ENCODE measurements at regions not wholly inside any gene's neighbourhood (a gene's known extent, or its start where the extent isn't known, plus 50 kb on each side); places are given as distances from the start of the nearest gene placed in this dataset.

DNA sequence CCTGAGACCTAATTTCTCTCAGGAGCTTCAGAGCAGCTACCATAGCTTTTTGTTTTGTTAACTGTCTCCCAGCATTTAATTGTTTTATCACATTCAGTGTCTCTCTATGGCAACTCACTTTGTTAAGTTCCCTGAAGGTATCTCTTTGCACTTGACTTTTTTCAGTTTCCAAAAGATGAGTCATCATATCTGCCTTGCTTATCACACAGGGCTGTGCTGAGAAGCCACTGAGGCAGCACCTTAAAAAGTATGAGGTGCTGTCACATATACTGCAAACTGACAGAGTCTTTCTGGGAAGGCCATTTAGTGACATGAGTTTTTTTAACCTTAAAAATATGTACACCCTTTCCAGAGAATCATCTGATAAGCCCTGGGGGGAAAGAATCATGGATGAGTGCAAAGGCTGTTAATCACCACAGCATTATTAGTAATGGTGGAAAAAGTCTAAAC is 56.8 kb downstream of the PPP1R3C start:
- H3K27ac ChIP-seq (ENCODE audit: low read depth, low read length) = no peak overlapping the region
- H3K27me3 ChIP-seq (ENCODE audit: control insufficient read depth in 3 of 3, insufficient read depth in 3 of 3, low read length in 3 of 3) = no peaks in the 10 kb centered on the region
- H3K4me1 ChIP-seq (ENCODE audit: control insufficient read depth in 3 of 3, insufficient read depth in 3 of 3, low read length in 3 of 3) = peaks cover 9 to 25% (median 12%) of the 10 kb centered on the region in 3 donors
- H3K4me3 ChIP-seq (ENCODE audit: low read length in 3 of 3) = no peak overlapping the region
- H3K9ac ChIP-seq (ENCODE audit: low read depth in 1 of 3, low read length in 3 of 3) = no peak overlapping the region
- no peaks in the 10 kb centered on the region for H3K9me3 ChIP-seq (ENCODE audit: control insufficient read depth in 3 of 3, low read length in 3 of 3)
- H3K36me3 ChIP-seq (ENCODE audit: control insufficient read depth in 3 of 3, insufficient read depth in 3 of 3, low read length in 3 of 3) = no peaks in the 10 kb centered on the region

GRCh38 chr10:91575044-91575610 is 57.7 kb downstream of the PPP1R3C start:
- H3K27ac ChIP-seq (ENCODE audit: low read depth, low read length) = no peak overlapping the region
- peaks cover 9 to 25% (median 12%) of the 10 kb centered on the region in 3 donors for H3K4me1 ChIP-seq (ENCODE audit: control insufficient read depth in 3 of 3, insufficient read depth in 3 of 3, low read length in 3 of 3)
- H3K9ac ChIP-seq (ENCODE audit: low read depth in 1 of 3, low read length in 3 of 3) = no peak overlapping the region

GRCh38 chr10:91574236-91574635 is 58.6 kb downstream of the PPP1R3C start:
- Histone ChIP-seq H3K27me3 (ENCODE audit: control insufficient read depth in 3 of 3, insufficient read depth in 3 of 3, low read length in 3 of 3) (no peaks in the 10 kb centered on the region), H3K4me3 (ENCODE audit: low read length in 3 of 3) (no peak overlapping the region), H3K36me3 (ENCODE audit: control insufficient read depth in 3 of 3, insufficient read depth in 3 of 3, low read length in 3 of 3) (no peaks in the 10 kb centered on the region), H3K9ac (ENCODE audit: low read depth in 1 of 3, low read length in 3 of 3) (no peak overlapping the region), H3K9me3 (ENCODE audit: control insufficient read depth in 3 of 3, low read length in 3 of 3) (no peaks in the 10 kb centered on the region), H3K27ac (ENCODE audit: low read depth, low read length) (no peak overlapping the region), H3K4me1 (ENCODE audit: control insufficient read depth in 3 of 3, insufficient read depth in 3 of 3, low read length in 3 of 3) (peaks cover 9 to 25% (median 12%) of the 10 kb centered on the region in 3 donors)

More at GRCh38 chr10:91575044-91575610, 57.7 kb downstream of the PPP1R3C start:
- Histone ChIP-seq H3K36me3 (ENCODE audit: control insufficient read depth in 3 of 3, insufficient read depth in 3 of 3, low read length in 3 of 3) (no peaks in the 10 kb centered on the region), H3K4me3 (ENCODE audit: low read length in 3 of 3) (no peak overlapping the region), H3K27me3 (ENCODE audit: control insufficient read depth in 3 of 3, insufficient read depth in 3 of 3, low read length in 3 of 3) (no peaks in the 10 kb centered on the region), H3K9me3 (ENCODE audit: control insufficient read depth in 3 of 3, low read length in 3 of 3) (no peaks in the 10 kb centered on the region)

GRCh38 chr10:91573320-91573719 is 59.6 kb downstream of the PPP1R3C start:
- H3K4me3 ChIP-seq (ENCODE audit: low read length in 3 of 3) = no peak overlapping the region
- no peaks in the 10 kb centered on the region for H3K27me3 ChIP-seq (ENCODE audit: control insufficient read depth in 3 of 3, insufficient read depth in 3 of 3, low read length in 3 of 3)
- no peaks in the 10 kb centered on the region for H3K36me3 ChIP-seq (ENCODE audit: control insufficient read depth in 3 of 3, insufficient read depth in 3 of 3, low read length in 3 of 3)
- no peak overlapping the region for H3K27ac ChIP-seq (ENCODE audit: low read depth, low read length)
- H3K9ac ChIP-seq (ENCODE audit: low read depth in 1 of 3, low read length in 3 of 3) = no peak overlapping the region
- no peaks in the 10 kb centered on the region for H3K9me3 ChIP-seq (ENCODE audit: control insufficient read depth in 3 of 3, low read length in 3 of 3)
- peaks cover 9 to 25% (median 12%) of the 10 kb centered on the region in 3 donors for H3K4me1 ChIP-seq (ENCODE audit: control insufficient read depth in 3 of 3, insufficient read depth in 3 of 3, low read length in 3 of 3)

- no peaks in the 10 kb centered on the region for H3K36me3 ChIP-seq (ENCODE audit: control insufficient read depth in 3 of 3, insufficient read depth in 3 of 3, low read length in 3 of 3)
- H3K27me3 ChIP-seq (ENCODE audit: control insufficient read depth in 3 of 3, insufficient read depth in 3 of 3, low read length in 3 of 3) = no peaks in the 10 kb centered on the region
- H3K4me3 ChIP-seq (ENCODE audit: low read length in 3 of 3) = no peak overlapping the region
- H3K27ac ChIP-seq (ENCODE audit: low read depth, low read length) = no peak overlapping the region
- no peaks in the 10 kb centered on the region for H3K9me3 ChIP-seq (ENCODE audit: control insufficient read depth in 3 of 3, low read length in 3 of 3)
- H3K9ac ChIP-seq (ENCODE audit: low read depth in 1 of 3, low read length in 3 of 3) = no peak overlapping the region
- H3K4me1 ChIP-seq (ENCODE audit: control insufficient read depth in 3 of 3, insufficient read depth in 3 of 3, low read length in 3 of 3) = peaks cover 9 to 16% (median 12%) of the 10 kb centered on the region in 3 donors
These were observed 61.2 kb downstream of the PPP1R3C start for GRCh38 chr10:91571671-91572070.

DNA sequence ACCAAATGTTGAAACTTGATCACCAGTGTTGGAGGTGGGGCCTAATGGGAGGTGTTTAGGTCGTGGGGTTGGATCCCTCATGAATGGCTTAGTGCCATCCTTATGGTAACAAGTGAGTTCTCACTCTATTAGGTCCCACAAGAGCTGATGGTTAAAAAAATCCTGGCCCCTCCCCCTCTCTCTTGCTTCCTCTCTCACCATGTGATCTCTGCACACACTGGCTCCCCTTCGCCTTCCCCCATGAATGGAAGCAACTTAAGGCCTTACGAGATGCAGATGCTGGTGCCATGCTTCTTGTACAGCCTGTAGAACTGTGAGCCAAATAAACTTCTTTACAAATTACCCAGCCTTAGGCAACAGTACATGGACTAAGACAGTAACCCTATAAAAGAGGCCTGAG is 62.7 kb downstream of the PPP1R3C start:
- Histone ChIP-seq H3K36me3 (ENCODE audit: control insufficient read depth in 3 of 3, insufficient read depth in 3 of 3, low read length in 3 of 3) (no peaks in the 10 kb centered on the region), H3K9me3 (ENCODE audit: control insufficient read depth in 3 of 3, low read length in 3 of 3) (no peaks in the 10 kb centered on the region), H3K4me3 (ENCODE audit: low read length in 3 of 3) (no peak overlapping the region), H3K27ac (ENCODE audit: low read depth, low read length) (no peak overlapping the region), H3K27me3 (ENCODE audit: control insufficient read depth in 3 of 3, insufficient read depth in 3 of 3, low read length in 3 of 3) (no peaks in the 10 kb centered on the region), H3K9ac (ENCODE audit: low read depth in 1 of 3, low read length in 3 of 3) (no peak overlapping the region), H3K4me1 (ENCODE audit: control insufficient read depth in 3 of 3, insufficient read depth in 3 of 3, low read length in 3 of 3) (peaks cover 3 to 12% (median 7%) of the 10 kb centered on the region in 3 donors)

GRCh38 chr10:91569522-91569921 is 63.3 kb downstream of the PPP1R3C start:
- no peaks in the 10 kb centered on the region for H3K9me3 ChIP-seq (ENCODE audit: control insufficient read depth in 3 of 3, low read length in 3 of 3)
- H3K36me3 ChIP-seq (ENCODE audit: control insufficient read depth in 3 of 3, insufficient read depth in 3 of 3, low read length in 3 of 3) = no peaks in the 10 kb centered on the region
- H3K4me1 ChIP-seq (ENCODE audit: control insufficient read depth in 3 of 3, insufficient read depth in 3 of 3, low read length in 3 of 3) = peaks cover 7 to 12% (median 10%) of the 10 kb centered on the region in 3 donors
- H3K27me3 ChIP-seq (ENCODE audit: control insufficient read depth in 3 of 3, insufficient read depth in 3 of 3, low read length in 3 of 3) = no peaks in the 10 kb centered on the region
- no peak overlapping the region for H3K27ac ChIP-seq (ENCODE audit: low read depth, low read length)
- no peak overlapping the region for H3K4me3 ChIP-seq (ENCODE audit: low read length in 3 of 3)
- no peak overlapping the region for H3K9ac ChIP-seq (ENCODE audit: low read depth in 1 of 3, low read length in 3 of 3)

GRCh38 chr10:91567815-91568214 is 65.1 kb downstream of the PPP1R3C start:
- Histone ChIP-seq H3K4me3 (ENCODE audit: low read length in 3 of 3) (no peak overlapping the region), H3K9ac (ENCODE audit: low read depth in 1 of 3, low read length in 3 of 3) (no peak overlapping the region), H3K27me3 (ENCODE audit: control insufficient read depth in 3 of 3, insufficient read depth in 3 of 3, low read length in 3 of 3) (no peaks in the 10 kb centered on the region), H3K27ac (ENCODE audit: low read depth, low read length) (no peak overlapping the region), H3K4me1 (ENCODE audit: control insufficient read depth in 3 of 3, insufficient read depth in 3 of 3, low read length in 3 of 3) (peaks cover 20 to 29% (median 24%) of the 10 kb centered on the region in 3 donors), H3K9me3 (ENCODE audit: control insufficient read depth in 3 of 3, low read length in 3 of 3) (no peaks in the 10 kb centered on the region), H3K36me3 (ENCODE audit: control insufficient read depth in 3 of 3, insufficient read depth in 3 of 3, low read length in 3 of 3) (no peaks in the 10 kb centered on the region)

GRCh38 chr10:91566115-91566514 is 66.8 kb downstream of the PPP1R3C start:
- Histone ChIP-seq H3K27ac (ENCODE audit: low read depth, low read length) (no peak overlapping the region), H3K9me3 (ENCODE audit: control insufficient read depth in 3 of 3, low read length in 3 of 3) (no peaks in the 10 kb centered on the region), H3K9ac (ENCODE audit: low read depth in 1 of 3, low read length in 3 of 3) (no peak overlapping the region), H3K4me3 (ENCODE audit: low read length in 3 of 3) (no peak overlapping the region), H3K4me1 (ENCODE audit: control insufficient read depth in 3 of 3, insufficient read depth in 3 of 3, low read length in 3 of 3) (peaks cover 21 to 37% (median 26%) of the 10 kb centered on the region in 3 donors), H3K27me3 (ENCODE audit: control insufficient read depth in 3 of 3, insufficient read depth in 3 of 3, low read length in 3 of 3) (no peaks in the 10 kb centered on the region), H3K36me3 (ENCODE audit: control insufficient read depth in 3 of 3, insufficient read depth in 3 of 3, low read length in 3 of 3) (no peaks in the 10 kb centered on the region)

GRCh38 chr10:91565226-91565625 is 67.6 kb downstream of the PPP1R3C start:
- H3K27ac ChIP-seq (ENCODE audit: low read depth, low read length) = peak overlapping the region; percentile 75
- H3K9me3 ChIP-seq (ENCODE audit: control insufficient read depth in 3 of 3, low read length in 3 of 3) = no peaks in the 10 kb centered on the region
- H3K4me1 ChIP-seq (ENCODE audit: control insufficient read depth in 3 of 3, insufficient read depth in 3 of 3, low read length in 3 of 3) = peaks cover 21 to 42% (median 26%) of the 10 kb centered on the region in 3 donors

More at GRCh38 chr10:91565226-91565625, 67.6 kb downstream of the PPP1R3C start:
- no peaks in the 10 kb centered on the region for H3K27me3 ChIP-seq (ENCODE audit: control insufficient read depth in 3 of 3, insufficient read depth in 3 of 3, low read length in 3 of 3)
- H3K9ac ChIP-seq (ENCODE audit: low read depth in 1 of 3, low read length in 3 of 3) = no peak overlapping the region
- H3K36me3 ChIP-seq (ENCODE audit: control insufficient read depth in 3 of 3, insufficient read depth in 3 of 3, low read length in 3 of 3) = no peaks in the 10 kb centered on the region
- H3K4me3 ChIP-seq (ENCODE audit: low read length in 3 of 3) = no peak overlapping the region
